ENCODE measurements at regions not wholly inside any gene's neighbourhood (a gene's known extent, or its start where the extent isn't known, plus 50 kb on each side); places are given as distances from the start of the nearest gene placed in this dataset.

DNA sequence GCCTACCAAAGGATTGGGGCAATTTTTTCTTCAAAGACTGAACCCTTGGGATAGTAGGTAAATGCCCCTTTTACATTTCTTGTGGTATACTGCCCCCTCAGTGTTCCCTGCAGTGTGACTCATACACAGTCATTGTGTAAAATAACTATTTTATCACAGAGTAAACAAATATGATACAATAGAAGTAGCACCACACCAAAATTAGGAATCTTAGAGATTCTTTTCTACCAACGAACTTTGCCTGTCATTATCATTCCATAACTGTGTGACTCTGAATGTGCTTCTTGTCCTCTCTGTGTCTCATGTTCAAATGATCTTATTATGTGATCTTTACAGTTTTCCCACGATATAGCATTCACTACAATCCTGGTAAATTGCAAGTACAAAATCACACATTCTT is 517.0 kb downstream of the ZIC3 start:
- TF ChIP-seq TAF1 (IDR thresholded peaks at IDR 0.05; ENCODE audit: borderline replicate concordance, insufficient read depth, low read length) (no peak), POLR2AphosphoS5 (IDR thresholded peaks at IDR 0.05; ENCODE audit: low read depth, low read length) (no peak)
- TF ChIP-seq, protein P1, sequence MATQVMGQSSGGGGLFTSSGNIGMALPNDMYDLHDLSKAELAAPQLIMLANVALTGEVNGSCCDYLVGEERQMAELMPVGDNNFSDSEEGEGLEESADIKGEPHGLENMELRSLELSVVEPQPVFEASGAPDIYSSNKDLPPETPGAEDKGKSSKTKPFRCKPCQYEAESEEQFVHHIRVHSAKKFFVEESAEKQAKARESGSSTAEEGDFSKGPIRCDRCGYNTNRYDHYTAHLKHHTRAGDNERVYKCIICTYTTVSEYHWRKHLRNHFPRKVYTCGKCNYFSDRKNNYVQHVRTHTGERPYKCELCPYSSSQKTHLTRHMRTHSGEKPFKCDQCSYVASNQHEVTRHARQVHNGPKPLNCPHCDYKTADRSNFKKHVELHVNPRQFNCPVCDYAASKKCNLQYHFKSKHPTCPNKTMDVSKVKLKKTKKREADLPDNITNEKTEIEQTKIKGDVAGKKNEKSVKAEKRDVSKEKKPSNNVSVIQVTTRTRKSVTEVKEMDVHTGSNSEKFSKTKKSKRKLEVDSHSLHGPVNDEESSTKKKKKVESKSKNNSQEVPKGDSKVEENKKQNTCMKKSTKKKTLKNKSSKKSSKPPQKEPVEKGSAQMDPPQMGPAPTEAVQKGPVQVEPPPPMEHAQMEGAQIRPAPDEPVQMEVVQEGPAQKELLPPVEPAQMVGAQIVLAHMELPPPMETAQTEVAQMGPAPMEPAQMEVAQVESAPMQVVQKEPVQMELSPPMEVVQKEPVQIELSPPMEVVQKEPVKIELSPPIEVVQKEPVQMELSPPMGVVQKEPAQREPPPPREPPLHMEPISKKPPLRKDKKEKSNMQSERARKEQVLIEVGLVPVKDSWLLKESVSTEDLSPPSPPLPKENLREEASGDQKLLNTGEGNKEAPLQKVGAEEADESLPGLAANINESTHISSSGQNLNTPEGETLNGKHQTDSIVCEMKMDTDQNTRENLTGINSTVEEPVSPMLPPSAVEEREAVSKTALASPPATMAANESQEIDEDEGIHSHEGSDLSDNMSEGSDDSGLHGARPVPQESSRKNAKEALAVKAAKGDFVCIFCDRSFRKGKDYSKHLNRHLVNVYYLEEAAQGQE (IDR thresholded peaks at IDR 0.05; ENCODE audit: insufficient read depth in 1 of 2, low read depth in 2 of 2, low read length in 2 of 2) = no peak

All from PFSK-1 (cell line).